GM12878 (cell line): ENCODE measurements at regions not wholly inside any gene's neighbourhood (a gene's known extent, or its start where the extent isn't known, plus 50 kb on each side); places are given as distances from the start of the nearest gene placed in this dataset.

Experiments
- ATAC-seq: fragments of 200-7000 bp; cut with Tn5 transposase; 3 replicates; pipeline ENCODE4 v1.9.1; 2020; ENCODE audit warnings: mild to moderate bottlenecking, moderate library complexity
- BruUV-seq: library from RNA; stranded (reverse); fragments of 400-500 nt; replicated peaks from 2 replicates; lab custom pipeline; 2021; lab: Mats Ljungman, UMichigan
- CTCF ChIA-PET: fragments of 300-600 bp; sonication (Branson Sonifier 250); formaldehyde crosslinking; extraction: SDS; loops from one replicate; lab custom pipeline; 2021; ENCODE audit warnings: inconsistent platforms; lab: Yijun Ruan, JAX
- POLR2A ChIA-PET: fragments of 350-600 bp; formaldehyde crosslinking; extraction: SDS; loops from one replicate; lab custom pipeline; 2021; ENCODE audit warnings: inconsistent platforms; lab: Charles Lee
- RAD21 ChIA-PET: fragments of 300-600 bp; sonication (Branson Sonifier 250); formaldehyde crosslinking; loops from one replicate; lab custom pipeline; 2023; ENCODE audit warnings: antibody characterized with exemption; ENCODE audit not compliant: unreplicated experiment; lab: Charles Lee
- SMC1A ChIA-PET: fragments of 300-600 bp; sonication (Branson Sonifier 250); formaldehyde crosslinking; loops from one replicate; lab custom pipeline; 2023; ENCODE audit not compliant: unreplicated experiment, uncharacterized antibody; lab: Charles Lee
- DNase-seq: peaks from one replicate; pipeline ENCODE4 v3.0.0-alpha.2; 2011; ENCODE audit warnings: low read depth, low spot score
- FAIRE-seq: peaks from 3 replicates; lab custom pipeline; 2011; peaks lifted over from hg19 to GRCh38; lab: Jason Lieb, UNC
- H2AFZ ChIP-seq: 2 replicates; pipeline ENCODE4 v1.6.0; 2011; ENCODE audit warnings: low read depth, low read length, control low read depth; ENCODE audit not compliant: control insufficient read depth
- H3K27ac ChIP-seq: 2 replicates; pipeline ENCODE4 v1.5.1; 2011; ENCODE audit warnings: control low read depth; ENCODE audit not compliant: control insufficient read depth, insufficient read depth
- H3K27me3 ChIP-seq, 2 experiments: replicated peaks in 1 of 2; 2 replicates each; pipeline versions ENCODE4 v1.6.0 to v1.6.1; 2011; ENCODE audit warnings: low read length in 1 of 2; ENCODE audit not compliant: control insufficient read depth in 2 of 2, insufficient read depth in 2 of 2
- H3K36me3 ChIP-seq, 2 experiments: 2 replicates each; pipeline ENCODE4 v1.5.1; 2011; ENCODE audit warnings: low read length in 1 of 2; ENCODE audit not compliant: control insufficient read depth in 2 of 2, insufficient read depth in 2 of 2
- H3K4me1 ChIP-seq: 2 replicates; pipeline ENCODE4 v1.6.1; 2011; ENCODE audit warnings: mild to moderate bottlenecking, low read length, moderate library complexity, mixed read lengths; ENCODE audit not compliant: control insufficient read depth, insufficient read depth
- H3K4me2 ChIP-seq: 2 replicates; pipeline ENCODE4 v1.6.0; 2011; ENCODE audit warnings: control low read depth; ENCODE audit not compliant: control insufficient read depth, insufficient read depth
- H3K4me3 ChIP-seq: fragments of 200-600 bp; sonication (generic); 2 replicates; pipeline ENCODE4 v1.5.1; 2016
- H3K79me2 ChIP-seq: 2 replicates; pipeline ENCODE4 v1.6.0; 2011; ENCODE audit warnings: low read length; ENCODE audit not compliant: control insufficient read depth, insufficient read depth
- H3K9ac ChIP-seq: 2 replicates; pipeline ENCODE4 v1.8.0; 2011; ENCODE audit warnings: low read length, control low read depth, mixed read lengths; ENCODE audit not compliant: control insufficient read depth, insufficient read depth
- H3K9me3 ChIP-seq: replicated peaks from 3 replicates; pipeline ENCODE4 v1.5.1; 2011; ENCODE audit warnings: mild to moderate bottlenecking, low read length; ENCODE audit not compliant: control insufficient read depth, insufficient read depth
- H4K20me1 ChIP-seq: 2 replicates; pipeline ENCODE4 v1.6.0; 2011; ENCODE audit not compliant: control insufficient read depth, insufficient read depth
- IRF3 ChIP-seq: fragments of 450-650 bp; IDR thresholded peaks from 2 replicates; pipeline ENCODE4 v1.6.1; 2014; ENCODE audit warnings: mild to moderate bottlenecking
- ZBTB4 ChIP-seq: fragments of 450-650 bp; formaldehyde crosslinking; IDR thresholded peaks from 2 replicates; pipeline ENCODE4 v1.4.0; 2022; ENCODE audit warnings: mild to moderate bottlenecking, moderate library complexity
- WGBS: methylation state at CpG from one replicate; pipeline ENCODE4 v1.1.6; 2016; ENCODE audit warnings: low lambda C conversion rate; ENCODE audit not compliant: insufficient replicate concordance, insufficient coverage; ENCODE audit errors: missing lambda C conversion rate; 5-methylcytosine and 5-hydroxymethylcytosine counted together
- in situ Hi-C: fragments of 300-500 bp; cut with MboI; formaldehyde crosslinking; loops from 9 replicates; pipeline ENCODE4 v1.14.3; 2018; ENCODE audit warnings: mixed read lengths
- intact Hi-C: fragments of 100-400 bp; cut with micrococcal nuclease; formaldehyde crosslinking; loops from one replicate; pipeline ENCODE4 v1.14.2; 2022; ENCODE audit not compliant: unreplicated experiment

- TF ChIP-seq ZBTB4 (CRISPR knock-in tag) = no peak
Observed at GRCh38 chr1:69291541-69291940, 276.2 kb upstream of the LRRC7 start (continued).

- TF ChIP-seq IRF3 = no peak
- ChIA-PET RAD21 (no interaction called here), SMC1A (no interaction called here), POLR2A (no interaction called here), CTCF (no interaction called here)
- ATAC-seq = no peak
- Histone ChIP-seq H3K79me2 (no peaks in the 10 kb centered on the region), H3K27ac (no peak overlapping the region), H3K4me2 (no peak overlapping the region), H3K4me3 (no peak overlapping the region), H3K9ac (no peak overlapping the region), H3K36me3 (no peaks in the 10 kb centered on the region), H3K9me3 (no peaks in the 10 kb centered on the region), H4K20me1 (no peaks in the 10 kb centered on the region), H3K4me1 (no peaks in the 10 kb centered on the region), H2AFZ (no peak overlapping the region), H3K27me3 (no peaks in the 10 kb centered on the region)
- BruUV-seq = no TSS peak
- WGBS = 29% methylated on average over 3 of the region's 3 CpGs
- FAIRE-seq = no peak
- intact Hi-C loops (no loop called here), in situ Hi-C loops (no loop called here)
- DNase-seq = no peak
Observed at GRCh38 chr1:69292833-69293232, 274.9 kb upstream of the LRRC7 start.
